GM21737 (cell line): ENCODE measurements at regions not wholly inside any gene's neighbourhood (a gene's known extent, or its start where the extent isn't known, plus 50 kb on each side); places are given as distances from the start of the nearest gene placed in this dataset.

Experiments used
- ATAC-seq: cut with Tn5 transposase; IDR thresholded peaks from one replicate; pipeline ENCODE4 v1.9.1; 2021; ENCODE audit warnings: mild to moderate bottlenecking, moderate library complexity; ENCODE audit not compliant: unreplicated experiment

DNA sequence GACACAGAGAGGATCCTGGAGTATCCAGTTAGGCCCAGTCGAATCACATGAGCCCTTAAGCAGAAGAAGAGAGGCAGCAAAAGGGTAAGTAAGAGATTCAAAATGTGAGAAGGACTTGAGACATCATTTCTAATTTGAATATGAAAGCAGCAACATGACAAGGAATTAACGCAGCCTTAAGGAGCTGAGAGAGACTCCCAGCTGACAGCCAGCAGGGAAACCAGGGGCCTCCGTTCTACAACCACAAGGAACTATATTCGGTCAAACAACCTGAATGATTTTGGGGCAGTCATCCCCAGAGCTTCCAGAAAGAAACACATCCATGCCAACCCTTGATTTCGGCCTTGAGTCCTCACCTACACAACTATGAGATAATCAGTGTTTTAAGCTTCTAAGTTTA, 189.7 kb upstream of the MTNR1B start:
- no peak for ATAC-seq

DNA sequence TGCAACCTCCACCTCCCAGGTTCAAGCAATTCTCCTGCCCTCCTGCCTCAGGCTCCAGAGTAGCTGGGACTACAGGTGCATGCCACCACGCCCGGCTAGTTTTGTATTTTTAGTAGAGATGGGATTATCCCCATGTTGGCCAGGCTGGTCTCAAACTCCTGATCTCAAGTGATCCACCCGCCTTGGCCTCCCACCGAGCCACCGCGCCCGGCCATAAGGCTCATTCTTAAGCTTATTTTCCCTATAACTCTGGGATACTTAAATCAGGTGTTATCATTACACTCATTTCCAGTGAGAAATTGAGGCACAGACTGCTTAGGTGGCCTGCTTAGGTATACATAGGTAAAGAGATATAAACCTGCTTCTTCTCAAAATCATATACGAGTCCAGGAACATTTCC, 188.3 kb upstream of the MTNR1B start:
- ATAC-seq = no peak

DNA sequence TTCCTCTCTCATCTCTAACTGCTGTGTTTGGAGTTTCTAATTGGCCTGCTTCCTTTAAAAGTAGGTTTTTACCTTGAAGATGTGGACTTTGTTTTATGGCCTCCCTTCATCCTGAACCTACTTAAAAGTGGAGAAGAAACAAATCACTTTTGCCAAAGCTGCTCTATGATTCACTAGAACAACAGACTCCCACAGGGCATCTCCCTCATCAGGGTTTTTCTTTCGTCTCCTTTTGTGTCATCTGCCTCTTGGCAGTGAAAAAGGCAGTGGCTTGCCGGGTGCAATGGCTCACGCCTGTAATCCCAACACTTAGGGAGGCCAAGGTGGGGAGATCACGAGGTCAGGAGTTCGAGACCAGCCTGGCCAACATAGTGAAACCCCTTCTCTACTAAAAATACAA, 186.6 kb upstream of the MTNR1B start:
- no peak for ATAC-seq

DNA sequence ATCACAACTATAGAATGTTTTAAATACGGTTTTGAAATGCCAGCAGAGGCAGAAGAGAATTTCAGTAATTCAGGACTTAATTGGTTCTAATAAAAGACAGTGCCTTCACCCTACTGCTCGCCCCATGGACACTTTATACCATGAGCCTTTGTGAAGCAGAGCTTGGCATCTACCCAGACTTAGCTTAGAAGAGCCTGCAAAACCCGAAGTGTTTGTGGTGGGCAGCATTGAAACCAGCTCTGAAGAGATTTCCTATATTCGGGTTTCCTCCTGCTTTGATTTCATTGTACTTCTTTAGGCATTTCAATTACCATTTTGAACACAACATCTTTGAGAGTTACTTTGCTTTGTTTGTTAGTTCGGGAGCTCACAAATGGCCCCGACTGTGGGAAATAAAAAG, 185.1 kb upstream of the MTNR1B start:
- no peak for ATAC-seq

DNA sequence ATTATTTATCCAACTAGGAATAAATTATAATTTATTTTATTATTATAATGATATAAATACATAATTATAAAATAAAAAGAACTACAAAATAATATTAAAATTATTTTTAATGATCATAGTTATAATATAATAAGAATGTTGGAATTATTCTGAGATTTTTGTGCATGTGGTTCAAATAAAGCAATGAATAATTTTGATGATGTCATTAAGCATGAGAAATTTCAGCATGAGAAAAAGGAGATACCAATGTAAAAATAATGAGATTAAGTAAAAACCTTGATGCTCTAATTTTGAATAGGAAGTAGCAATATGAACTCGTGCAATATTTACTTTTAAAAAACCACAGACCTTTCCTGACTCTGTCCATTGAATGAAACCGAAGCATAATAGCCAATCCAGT, 181.8 kb upstream of the MTNR1B start:
- ATAC-seq = no peak

DNA sequence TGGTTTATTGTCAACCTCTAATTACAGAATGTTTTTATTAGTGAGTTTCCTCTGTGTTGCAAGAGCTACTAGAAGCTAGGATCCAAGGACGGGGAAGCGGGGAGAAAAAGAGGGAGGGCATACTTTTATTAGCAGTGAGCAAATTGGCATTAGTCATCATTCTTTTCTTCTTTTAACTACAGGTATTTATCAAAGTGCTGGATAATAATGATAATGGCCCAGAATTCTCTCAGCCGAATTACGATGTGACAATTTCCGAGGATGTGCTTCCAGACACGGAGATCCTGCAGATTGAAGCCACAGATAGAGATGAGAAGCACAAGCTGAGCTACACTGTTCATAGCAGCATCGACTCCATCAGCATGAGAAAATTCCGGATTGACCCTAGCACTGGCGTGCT, 179.7 kb upstream of the MTNR1B start:
- no peak for ATAC-seq

DNA sequence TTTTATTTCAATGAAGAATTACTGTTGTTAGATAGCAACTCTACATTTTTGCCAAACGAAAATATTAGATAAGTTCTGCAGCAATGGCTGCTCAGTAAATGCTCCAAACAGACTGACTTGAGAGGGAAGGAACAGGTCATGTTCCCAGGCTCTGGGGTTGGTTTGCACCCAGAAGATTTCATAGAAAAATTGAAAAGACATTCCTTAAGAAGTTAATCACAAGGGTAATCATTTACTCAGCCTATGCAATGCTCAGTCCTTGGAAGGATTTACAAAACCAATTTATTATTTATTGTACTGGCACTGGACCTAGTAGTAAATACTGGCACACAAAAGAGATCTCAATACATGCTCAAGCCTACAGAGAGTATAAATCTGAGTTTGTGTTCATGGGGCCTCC, 179.1 kb upstream of the MTNR1B start:
- ATAC-seq = no peak

DNA sequence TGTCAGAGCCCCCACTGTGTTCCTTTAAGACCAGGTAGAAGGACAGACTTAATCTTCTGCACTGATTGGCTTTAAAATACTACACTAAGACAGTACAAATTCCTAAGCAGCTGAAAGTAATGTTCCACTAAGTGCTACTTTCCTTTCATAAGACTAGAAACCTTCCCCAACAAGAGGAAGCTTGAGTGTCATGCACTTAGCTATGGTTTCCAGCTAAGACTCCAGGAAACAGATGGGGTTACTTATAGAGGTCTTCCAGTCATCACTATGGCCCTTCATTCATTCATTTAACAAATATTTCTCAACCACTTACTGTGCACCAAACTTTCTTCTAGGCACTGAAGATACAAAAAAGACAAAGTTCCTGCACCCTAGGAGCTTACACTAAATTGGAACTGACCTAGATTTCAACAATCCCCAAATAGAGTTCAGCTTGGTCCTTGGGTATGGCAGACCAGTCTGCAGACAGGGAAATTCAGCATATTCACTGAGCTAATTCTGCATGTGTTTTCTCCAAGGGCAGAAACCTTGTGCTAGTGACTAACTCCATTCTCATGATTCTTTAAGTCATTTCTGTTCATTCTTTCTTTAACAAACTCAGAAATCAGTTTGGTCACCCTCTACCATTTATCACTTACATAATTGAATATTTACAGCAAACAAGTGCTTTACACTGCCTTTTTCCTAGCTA, 178.4 kb upstream of the MTNR1B start:
- ATAC-seq = no peak

DNA sequence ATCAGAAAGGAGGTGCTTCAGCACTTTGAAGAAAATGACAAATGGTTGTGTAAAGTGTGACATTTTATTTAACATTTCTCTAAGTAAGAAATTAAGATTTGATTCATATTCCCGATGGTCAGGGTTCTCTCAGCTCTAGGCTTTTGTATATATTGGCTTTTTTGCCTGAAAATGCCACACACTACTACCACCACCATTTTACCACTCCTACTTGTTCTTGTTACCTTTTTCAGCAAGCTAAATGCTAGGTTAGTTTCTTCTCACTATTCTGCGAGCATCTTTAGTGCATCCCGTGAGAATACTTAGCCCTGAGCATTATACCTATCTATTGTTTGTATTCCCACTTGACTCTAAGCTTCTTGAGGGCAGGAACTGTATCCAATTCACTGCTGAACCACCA, 177.6 kb upstream of the MTNR1B start:
- ATAC-seq = no peak

DNA sequence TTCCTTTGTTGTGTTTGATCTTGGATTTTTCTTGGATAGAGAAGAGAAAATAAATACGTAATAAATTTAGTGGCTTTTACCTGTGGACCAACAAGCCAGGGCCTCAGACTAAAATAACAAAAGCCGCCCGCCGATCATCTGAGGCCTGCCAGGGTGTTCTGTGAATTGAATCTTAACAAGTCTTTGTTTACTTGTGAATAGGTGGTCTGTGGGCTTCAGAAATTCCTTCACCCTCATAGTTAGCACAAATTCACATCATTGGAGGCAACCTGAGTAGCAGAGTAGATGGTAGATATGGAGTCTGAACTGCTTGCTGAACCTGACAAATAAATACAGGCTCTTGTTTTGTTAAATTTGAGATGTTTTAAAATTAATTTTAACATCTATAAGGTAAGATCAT, 176.3 kb upstream of the MTNR1B start:
- ATAC-seq = no peak

DNA sequence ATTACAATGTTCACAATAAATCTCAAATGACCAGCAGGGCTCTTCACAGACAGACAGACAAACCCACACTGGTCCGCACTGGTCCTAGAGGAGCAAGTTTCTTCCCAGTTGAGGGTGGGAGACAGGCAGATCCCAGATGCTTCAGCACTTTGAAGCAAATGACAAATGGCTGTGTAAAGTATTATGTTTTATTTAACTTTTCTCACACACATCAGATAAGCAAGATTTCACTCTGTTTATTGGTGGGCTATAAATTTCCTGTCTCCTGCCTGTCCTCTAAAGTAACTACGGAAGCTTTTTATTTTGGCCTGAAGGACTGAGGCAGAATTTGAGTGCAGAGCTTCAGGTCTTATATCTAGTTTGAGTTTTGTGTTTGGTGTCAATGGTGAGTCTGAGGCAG, 174.7 kb upstream of the MTNR1B start:
- ATAC-seq = no peak

DNA sequence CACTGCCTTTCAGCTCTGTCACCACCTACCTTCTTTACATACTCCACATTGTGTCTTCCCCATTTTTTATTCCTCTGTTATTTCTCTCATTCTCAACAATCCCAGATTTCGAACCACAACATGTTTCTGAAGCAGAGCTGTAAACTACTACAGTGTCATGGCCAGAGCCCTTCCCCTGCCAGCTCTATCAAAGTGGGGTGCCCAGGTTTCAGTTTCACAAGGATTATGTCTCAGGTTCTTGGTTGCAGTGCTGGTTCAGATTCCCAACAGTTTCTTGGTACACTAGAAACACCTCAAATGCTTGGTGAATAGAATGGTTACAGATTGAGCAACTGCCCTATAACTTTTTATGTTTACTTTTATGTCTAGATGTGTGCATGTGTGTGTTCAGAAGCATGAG, 172.7 kb upstream of the MTNR1B start:
- no peak for ATAC-seq

DNA sequence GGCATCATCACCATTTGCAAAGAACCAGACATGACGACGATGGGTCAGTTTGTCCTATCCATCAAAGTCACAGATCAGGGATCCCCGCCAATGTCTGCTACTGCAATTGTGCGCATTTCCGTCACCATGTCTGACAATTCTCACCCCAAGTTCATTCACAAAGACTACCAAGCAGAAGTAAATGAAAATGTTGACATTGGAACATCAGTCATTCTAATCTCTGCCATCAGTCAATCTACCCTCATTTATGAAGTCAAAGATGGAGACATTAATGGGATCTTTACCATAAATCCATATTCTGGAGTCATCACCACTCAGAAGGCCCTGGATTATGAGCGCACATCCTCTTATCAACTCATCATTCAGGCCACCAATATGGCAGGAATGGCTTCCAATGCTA, 171.6 kb upstream of the MTNR1B start:
- no peak for ATAC-seq

DNA sequence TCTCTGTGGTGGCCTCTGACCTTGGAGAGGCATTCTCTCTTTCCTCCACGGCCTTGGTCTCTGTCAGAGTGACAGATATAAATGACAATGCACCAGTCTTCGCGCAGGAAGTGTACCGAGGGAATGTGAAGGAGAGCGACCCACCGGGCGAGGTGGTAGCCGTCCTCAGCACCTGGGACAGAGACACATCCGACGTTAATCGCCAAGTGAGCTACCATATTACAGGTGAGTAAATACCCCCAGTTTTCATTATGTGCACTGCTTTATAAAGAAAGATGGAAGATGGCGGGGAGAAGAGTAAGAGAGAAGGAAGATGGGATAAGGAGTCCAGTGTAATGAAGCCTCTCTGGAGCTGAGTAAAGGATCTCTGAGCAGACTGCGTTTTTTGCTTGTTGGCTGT, 167.8 kb upstream of the MTNR1B start:
- ATAC-seq = no peak

DNA sequence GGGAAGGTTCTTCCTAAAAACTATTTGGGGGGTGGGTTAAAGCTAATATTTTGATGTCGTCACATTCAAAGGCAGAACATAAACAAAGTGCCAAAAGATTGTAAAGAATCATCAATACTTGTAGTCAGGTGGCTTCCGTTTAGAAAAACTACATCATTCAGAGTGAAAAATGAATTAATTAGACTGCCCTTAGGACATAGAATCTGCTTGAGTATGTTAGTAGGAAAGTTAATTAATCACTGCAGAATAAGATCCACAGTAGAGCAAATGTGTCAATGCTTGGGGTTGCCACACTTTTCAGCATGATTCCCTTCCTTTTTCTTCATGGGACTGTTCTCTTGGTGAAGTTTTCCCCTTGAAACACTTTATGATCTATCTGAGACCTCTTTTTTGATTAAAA, 166.8 kb upstream of the MTNR1B start:
- no peak for ATAC-seq

DNA sequence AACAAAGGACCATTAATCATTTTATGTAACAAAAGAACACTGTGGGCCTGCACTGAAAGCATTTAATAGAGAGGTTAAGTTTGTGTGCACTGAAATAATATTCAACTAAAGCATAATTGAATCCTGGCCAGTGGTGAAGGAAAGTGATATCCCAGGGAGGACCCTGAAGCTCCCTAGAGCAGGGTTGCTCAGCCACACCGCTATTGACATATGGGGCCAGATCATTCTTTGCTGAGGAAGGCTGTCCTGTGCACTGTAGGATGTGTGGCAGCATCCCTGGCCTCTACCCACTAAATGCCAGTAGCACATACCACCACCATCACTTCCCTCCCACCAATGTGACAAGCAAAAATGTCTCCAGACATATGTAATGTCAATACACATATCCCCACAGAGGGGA, 166.1 kb upstream of the MTNR1B start:
- ATAC-seq = no peak

DNA sequence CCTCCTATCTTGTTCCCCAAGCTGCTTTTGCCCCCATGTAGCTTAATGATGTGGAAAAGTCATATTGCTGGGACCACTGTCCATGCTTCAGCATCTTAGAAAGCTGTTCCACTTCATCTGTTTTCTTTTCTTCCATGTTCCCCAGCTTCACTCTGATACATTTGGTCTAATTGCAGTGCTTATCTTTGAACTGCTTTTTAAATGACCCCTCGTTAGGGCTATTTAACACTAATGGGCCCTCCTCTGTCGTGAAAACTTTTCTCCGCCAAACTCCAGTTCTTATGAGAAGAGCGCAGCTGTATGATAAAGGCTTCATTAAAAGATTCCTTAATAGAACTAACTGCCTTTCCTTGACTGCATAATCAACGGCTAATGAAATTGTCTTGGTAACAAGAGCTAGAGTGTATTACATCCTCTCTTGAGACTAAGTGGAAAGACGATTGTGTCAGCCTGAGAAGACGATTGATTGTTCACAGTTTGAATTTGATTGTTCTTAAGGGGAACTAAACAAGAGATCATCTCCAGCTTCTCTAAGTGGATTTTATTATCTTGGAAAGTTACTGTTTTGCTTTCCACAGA, 165.0 kb upstream of the MTNR1B start:
- no peak for ATAC-seq

DNA sequence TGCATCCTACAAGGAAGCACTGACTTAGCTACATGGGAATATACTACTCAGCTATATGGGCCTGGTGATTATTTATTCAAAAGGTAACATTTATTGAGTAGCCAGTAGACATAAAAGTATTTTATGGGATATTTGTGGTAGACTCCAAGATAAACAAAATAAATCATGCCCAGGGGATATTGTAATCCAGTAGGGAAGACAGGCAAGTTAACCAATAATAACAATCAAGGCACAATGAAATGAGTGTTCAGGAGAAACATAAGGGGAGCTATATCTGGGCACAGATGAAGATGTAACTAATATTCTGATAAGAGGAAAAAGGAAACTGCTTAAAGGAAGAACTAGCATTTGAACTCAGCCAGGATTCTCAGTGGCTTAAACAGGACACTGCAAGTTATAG, 161.4 kb upstream of the MTNR1B start:
- ATAC-seq = no peak

DNA sequence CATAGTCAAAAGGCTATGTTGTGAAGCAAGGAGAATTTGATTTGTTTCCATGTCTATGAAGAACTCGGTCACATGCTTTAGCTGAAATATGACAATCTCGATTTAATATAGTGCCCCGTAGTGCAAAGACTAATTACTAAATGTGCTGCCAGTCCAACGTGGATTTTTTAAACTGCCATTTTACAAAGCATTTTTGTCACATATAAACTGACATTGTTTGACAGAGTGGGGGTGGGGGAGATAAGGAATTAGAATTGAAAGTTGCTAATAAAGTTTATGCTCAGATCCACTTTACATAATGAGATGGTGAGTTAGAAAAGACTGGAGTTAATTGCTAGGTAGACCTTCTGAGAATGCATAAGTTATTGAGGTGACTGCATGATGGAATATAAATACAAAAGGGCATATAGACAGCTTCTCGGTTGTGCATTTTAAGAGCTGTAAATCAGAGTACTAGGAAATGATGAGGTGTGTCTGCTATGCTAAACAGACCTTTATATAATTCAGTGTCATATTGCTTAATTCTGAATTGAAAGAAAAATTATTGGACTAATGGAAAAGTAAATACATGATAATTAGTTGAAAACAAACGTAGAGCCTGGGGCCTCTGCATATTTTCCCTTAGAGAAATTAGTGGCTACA, 158.9 kb upstream of the MTNR1B start:
- no peak for ATAC-seq

DNA sequence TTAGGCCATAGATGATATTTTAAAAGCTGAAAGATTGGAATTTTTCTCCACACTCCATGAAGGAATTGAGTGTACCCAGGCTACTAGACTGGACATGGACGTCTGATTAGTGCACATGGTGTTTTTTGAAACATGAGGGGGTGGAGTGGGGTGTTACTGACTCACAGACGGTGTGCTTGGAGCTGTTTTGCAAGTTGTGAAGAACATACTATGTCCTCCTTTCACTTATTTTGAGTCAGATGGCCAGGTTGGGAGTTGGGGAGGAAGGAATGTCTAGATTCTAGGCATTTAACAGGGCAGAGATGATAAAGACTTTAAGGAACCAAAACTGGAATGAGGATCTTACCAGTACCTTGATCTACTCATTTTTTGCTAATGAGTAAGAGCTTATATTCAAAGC, 158.1 kb upstream of the MTNR1B start:
- ATAC-seq = no peak

DNA sequence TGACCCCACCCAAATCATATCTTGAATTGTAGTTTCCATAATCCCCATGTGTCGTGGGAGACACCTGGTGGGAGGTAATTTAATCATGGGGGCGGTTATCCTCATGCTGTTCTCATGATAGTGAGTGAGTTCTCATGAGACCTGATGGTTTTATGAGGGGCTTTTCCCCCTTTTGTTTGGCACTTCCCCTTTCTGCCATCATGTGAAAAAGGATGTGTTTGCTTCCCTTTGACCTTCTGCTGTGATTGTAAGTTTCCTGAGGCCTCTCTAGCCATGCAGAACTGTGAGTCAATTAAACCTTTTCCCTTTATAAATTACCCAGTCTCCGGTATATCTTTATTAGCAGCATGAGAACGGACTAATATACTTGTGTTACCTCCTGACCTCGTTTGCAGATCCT, 156.6 kb upstream of the MTNR1B start:
- no peak for ATAC-seq

DNA sequence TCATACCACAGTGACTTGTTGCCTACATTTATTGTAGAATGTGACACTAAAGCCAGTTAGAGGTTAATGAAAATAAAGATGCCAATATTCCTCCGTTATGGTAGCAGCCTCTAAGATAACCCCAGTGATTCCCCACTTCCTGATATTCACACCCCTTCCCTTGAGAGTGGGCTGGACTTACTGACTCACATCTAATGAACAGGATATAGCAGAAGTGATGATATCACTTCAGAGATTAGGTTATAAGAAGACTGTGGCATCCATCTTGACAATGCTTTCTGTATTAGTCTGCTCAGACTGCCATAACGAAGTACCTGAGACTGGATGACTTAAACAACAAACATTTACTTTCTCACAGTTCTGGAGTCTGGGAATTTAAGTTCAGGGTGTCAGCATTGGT, 149.6 kb upstream of the MTNR1B start:
- ATAC-seq = no peak

DNA sequence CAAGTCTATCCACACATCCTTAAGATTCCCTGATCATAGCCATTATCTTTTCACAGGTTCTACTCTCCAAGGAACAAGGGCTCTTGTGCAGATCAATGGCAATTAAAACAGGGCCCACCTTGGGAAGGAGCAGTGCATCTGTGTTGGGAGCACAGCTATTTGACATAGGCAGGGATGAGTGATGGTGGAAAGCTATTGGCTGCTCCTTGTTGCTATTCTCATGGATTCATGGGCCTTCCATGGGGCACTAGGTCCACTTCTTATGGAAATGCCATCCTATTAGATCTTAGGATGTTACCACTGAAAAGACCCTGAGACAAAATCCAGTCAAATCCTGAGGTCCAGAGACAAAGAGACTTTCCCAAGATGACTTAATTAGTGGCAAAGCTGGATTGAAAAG, 148.6 kb upstream of the MTNR1B start:
- ATAC-seq = no peak
